GM18511 (cell line): ENCODE measurements at regions not wholly inside any gene's neighbourhood (a gene's known extent, or its start where the extent isn't known, plus 50 kb on each side); places are given as distances from the start of the nearest gene placed in this dataset.
"Not testable (repeated sequence)": the region's sequence is repeated elsewhere in the genome, so short reads cannot be mapped to it uniquely, and the experiment has no call there.

Experiments
- ATAC-seq: cut with Tn5 transposase; IDR thresholded peaks from one replicate; pipeline ENCODE4 v1.9.1; 2021; ENCODE audit warnings: mild to moderate bottlenecking, moderate library complexity; ENCODE audit not compliant: unreplicated experiment

DNA sequence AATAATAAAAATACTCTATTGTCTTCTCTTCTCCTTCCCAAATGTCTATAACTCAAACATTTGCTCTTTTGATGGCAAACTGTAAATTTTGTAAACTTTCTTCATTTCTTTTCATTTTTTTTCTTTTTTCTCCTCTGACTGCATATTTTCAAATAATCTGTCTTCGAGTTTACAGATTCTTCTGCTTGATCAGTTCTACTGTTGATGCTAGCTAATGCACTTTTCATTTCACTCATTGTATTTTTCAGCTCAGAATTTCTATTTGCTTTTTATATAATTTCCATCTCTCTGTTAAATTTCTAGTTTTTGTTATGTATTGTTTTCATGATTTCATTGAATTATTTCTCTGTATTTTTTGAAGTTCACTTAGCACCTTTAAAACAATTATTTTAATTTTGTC is 646.8 kb upstream of the INTU start:
- no peak for ATAC-seq

DNA sequence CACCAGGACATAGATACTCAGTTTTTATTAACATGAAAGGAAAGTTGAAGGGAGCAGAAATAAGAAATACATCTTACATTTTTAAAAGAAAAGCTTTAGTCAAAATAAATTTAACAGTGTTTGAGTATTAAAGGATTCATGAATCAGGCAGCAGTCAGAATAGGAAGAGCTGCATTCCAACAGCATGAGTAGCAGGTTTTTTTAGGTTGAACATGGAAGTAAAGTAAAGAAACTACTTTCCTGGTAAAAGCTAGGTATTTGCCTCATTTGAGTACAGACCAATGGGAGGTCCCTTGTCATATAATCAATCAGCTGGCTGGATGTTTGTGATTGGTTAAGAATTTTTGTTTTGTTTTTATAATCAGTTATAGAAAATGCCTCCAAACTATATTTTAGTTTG is 645.9 kb upstream of the INTU start:
- ATAC-seq = no peak

DNA sequence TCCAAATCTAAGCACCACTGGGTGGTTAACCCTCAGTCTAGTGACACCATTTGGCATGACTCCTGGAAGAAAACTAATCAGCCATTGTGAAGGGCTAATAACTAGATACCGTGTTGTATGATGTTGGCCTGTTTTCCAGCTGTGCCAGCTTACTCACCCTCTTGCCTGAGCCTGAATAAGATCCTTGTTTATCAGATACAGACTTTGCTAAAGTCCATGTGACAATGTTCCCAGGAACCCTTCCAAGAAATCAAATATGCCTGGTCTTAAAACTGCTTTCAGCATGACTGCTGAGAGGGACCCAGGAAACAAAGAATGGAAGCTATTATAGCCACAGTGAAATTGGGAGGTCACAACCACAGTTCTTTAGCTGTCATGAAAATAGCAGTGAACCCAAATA is 640.8 kb upstream of the INTU start:
- no peak for ATAC-seq

DNA sequence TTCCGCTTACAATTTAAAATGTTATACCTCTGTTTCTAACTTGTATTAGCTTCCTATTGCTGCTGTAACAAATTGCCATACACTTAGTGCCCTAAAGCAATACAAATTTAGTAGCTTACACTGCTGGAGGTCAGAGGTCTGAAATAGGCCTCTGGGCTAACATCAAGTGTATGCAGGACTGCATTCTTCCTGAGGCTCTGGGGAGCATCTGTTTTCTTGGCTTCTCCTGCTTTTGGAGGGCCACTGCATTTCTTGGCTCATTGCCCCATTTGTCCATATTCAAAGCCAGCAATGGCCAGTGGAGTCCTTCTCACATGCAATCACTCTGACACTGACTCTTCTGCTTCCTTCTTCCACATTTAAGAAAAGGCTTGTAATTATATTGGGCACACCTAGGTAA is 639.8 kb upstream of the INTU start:
- ATAC-seq = no peak

DNA sequence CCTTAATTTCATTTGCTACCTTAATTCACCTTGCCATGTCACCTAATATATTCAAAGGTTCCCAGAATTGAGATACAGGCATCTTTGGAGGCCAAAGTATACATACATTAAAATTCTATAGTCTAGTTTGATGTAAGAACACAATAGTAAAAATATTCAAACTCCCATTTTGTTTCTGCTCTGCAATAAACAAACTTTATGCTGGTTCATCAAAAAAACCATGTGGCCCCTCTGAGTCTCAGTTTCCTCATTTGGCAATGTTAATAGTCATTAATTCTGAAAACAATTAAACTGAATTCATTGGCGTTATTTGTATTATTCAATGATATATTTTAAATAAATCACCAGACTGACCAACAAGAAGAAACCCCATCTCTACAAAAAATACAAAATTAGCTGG is 639.4 kb upstream of the INTU start:
- no peak for ATAC-seq

DNA sequence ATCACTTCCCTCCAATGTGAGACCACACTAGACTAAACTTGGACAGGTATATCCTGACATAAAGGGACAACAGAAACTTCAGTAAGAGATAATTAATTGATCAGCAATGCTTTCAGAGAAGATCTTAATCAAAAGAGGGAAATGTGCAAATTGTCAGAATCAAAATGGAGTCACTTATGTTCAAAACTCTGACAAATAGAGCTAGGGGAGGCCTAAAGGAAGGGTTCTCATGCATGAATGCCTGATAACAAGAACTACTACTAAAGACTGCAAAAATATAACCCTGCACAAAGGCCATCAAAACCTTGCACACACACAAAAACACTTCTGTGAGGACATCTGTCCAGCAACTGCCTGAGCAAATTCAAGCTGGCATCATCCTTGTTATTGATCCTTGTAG is 637.5 kb upstream of the INTU start:
- no peak for ATAC-seq

DNA sequence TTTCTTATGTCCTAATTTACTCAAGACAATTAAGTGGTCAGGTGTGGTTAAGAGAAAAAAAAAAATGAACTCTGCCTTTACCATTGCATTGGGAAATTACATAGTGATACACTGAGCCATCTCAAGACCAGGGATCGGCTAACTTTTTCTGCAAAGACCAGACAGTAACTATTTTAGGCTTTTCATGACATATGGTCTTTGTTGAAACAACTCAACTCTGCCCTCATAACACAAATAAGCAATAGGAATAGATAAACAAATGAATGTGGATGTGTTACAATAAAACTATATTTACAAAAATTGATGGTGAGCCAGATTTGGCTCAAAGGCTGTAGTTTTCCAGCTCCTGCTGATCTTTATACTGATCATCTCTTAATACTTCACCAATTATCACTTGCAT is 632.6 kb upstream of the INTU start:
- no peak for ATAC-seq

DNA sequence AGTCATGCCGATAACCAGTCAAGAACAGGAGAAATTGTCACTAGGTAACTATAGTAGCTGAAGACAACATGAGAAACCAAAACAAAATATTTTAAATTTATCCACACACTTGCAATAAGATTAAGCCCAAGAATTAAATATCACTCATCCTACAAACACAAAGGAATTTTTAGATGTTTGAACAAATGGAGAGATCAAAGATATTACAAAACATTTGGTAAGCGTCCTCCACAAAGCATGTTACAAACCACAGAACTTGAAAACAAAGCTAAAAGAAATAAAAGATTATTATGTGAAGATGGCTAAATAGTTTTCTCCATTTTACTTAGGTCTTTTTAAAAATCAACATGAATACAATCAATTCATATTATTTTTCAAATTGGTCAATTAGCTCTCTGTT is 631.9 kb upstream of the INTU start:
- no peak for ATAC-seq

DNA sequence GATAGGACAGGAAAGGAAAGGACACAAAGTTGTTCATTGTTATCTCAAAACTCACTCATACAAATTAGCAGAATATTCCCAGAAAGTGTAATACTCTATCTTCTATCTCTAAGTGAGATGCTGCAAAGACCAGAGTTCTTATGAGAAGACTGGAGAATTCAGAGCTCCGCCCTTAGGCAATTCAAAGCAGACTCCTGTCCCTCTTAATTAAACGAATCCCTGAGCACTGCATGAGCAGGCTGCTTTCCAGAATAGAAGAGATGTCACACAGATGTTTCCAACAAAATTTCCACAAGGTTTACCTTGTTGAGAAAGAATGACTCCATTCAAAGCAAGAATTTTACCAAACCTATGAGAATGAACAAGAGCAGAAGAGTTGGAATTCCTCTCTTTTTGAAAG is 630.8 kb upstream of the INTU start:
- ATAC-seq = no peak

DNA sequence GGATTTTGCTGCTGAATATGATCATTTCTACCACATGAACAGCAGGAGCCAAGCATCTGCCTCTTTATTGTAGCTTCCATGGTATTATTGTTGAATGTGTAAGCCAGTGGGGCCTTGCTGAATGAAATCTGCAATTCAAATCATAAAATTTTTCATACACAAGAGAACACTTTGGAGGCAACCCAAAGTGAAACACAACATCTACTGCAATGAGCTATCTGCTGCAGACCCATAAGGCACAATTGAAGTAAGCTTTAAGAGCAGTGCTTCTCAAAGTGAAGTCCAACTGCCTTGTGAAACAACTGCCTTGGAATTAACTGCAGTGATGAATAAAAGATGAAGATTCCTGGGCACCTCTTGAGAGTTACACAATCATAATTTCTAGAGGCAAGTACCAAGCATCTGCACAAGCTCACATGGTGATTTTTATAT is 626.3 kb upstream of the INTU start:
- no peak for ATAC-seq

DNA sequence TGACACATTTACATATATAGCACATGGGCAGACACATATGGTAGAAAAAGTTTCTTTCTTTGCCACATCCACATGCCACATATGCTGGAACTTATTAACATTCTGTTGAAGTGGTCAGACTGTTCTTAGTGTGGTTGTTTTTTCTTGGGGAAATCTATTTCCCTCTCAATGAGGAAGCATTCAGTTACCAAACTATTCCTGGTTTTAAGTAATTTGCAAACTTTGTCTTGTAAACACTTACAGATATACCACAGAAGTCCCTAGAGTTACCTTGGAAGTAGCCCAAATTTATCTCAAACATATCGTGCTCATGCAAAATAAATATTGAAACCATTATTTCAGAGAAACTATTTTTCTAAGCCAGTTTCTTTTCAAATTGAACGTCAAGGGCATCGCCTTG is 625.5 kb upstream of the INTU start:
- ATAC-seq = no peak

DNA sequence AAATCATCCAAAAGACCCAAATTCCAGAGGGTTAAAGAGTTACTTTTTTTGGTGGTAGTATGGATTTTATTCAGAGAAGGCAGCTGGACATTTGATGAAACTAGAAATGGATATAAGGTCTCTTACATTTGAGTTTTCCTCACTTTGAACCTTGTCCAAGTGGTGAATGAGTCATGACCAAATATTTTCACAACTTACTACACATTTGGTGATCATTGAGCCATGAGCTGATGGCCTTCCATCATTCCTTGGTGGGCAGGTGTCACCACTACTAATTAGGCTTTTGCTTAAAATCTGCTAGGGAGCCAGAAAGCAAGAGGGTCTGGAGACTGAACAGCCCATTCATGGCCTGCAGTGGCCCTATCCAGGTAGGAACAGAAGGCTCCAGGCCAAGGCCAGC is 620.2 kb upstream of the INTU start:
- no peak for ATAC-seq

DNA sequence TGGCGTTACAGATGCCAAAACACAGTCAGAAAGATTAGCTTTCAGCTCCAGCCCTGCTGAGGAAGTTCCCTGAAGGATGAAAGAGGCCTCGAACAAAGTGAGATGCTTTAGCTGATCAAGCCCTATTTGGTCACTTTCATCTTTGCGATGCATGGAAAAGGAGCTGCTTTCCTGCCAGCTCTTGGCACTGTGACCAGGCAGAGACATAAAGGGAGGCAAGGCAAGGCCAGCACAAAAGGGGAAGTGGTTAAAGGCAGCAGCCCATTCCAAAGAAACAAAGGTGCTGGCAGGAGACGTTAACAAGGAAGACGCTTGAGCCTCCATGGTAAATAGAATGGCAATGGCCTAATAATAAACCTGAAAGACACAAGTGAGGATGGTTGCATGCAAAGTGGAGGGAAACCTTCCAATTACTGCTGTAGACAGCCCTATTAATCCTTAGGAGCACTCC is 617.1 kb upstream of the INTU start:
- no peak for ATAC-seq

DNA sequence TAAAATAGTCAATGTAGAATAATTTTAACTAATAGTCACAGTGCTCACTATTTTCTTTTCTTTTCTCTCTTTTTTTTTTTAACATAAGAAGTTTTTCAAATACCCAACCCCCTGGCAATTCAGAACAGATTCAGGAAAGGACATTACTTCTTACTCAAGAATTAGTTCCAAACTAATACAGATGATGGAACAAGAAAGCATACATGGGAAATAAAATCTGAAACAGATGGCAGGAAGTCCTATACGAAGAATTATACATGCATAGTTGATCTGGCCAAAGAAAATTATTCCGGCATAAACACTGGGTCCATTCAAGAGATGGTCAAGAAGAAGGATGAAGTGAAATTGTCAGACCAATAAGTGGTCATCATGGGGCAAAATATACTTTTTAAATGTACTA is 614.4 kb upstream of the INTU start:
- no peak for ATAC-seq

DNA sequence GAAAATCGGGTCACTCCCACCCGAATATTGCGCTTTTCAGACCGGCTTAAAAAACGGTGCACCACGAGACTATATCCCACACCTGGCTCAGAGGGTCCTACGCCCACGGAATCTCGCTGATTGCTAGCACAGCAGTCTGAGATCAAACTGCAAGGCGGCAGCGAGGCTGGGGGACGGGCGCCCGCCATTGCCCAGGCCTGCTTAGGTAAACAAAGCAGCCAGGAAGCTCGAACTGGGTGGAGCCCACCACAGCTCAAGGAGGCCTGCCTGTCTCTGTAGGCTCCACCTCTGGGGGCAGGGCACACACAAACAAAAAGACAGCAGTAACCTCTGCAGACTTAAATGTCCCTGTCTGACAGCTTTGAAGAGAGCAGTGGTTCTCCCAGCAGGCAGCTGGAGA is 611.9 kb upstream of the INTU start:
- not testable (repeated sequence) for ATAC-seq

DNA sequence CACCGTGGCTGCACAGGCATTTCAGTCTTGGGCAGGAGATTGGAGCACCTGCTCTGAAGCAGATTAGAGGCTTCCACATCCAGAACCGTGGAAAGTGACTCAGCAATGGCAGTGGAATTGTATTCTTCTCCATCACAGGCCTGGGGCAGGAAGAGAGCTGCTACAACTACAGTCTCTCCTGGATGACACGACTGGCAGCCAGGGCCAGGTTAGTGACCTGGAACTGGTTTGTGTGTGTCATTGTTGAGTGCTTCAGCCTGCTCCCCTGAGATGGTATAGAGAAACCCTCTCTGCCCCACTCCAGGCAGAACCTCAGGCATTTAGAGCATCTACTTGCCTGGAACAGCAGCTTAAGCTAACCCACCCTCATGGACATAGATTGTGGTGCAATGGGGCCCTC is 596.5 kb upstream of the INTU start:
- no peak for ATAC-seq

DNA sequence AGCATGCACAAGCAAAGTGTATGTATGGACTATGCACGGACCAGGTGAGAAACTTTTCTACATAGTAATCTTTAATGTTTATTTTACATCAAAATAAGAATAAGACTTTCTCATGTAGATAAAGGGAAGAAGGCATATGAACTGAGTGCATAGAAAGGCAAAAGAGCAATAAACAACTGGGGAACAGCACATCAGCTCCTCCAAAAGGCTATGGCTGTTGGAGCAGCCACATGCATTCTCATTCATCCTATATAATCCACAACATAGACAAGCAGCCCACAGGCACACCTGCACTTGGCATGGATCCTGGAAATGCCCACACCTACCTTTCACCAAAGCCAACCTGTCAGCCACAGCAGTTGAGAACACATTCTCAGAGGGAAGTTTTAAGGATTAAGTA is 586.9 kb upstream of the INTU start:
- no peak for ATAC-seq

DNA sequence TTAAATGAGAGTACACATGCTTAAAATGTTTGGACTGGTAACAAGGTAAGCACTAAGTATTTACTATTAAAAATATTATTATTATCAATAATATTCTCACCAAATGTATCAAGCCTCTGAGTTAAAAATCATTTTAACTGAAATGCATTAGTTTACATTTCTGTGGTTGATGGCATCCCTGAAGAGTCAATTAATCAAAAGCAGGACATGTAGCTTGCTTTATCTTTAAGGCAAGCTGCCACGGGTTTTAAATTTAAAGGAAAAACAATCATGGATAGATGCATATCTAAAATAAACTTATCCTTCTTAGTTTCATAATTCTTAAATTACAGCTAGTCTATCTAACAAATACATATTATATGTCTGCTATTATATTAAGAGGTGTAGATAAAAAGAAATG is 584.8 kb upstream of the INTU start:
- ATAC-seq = no peak

DNA sequence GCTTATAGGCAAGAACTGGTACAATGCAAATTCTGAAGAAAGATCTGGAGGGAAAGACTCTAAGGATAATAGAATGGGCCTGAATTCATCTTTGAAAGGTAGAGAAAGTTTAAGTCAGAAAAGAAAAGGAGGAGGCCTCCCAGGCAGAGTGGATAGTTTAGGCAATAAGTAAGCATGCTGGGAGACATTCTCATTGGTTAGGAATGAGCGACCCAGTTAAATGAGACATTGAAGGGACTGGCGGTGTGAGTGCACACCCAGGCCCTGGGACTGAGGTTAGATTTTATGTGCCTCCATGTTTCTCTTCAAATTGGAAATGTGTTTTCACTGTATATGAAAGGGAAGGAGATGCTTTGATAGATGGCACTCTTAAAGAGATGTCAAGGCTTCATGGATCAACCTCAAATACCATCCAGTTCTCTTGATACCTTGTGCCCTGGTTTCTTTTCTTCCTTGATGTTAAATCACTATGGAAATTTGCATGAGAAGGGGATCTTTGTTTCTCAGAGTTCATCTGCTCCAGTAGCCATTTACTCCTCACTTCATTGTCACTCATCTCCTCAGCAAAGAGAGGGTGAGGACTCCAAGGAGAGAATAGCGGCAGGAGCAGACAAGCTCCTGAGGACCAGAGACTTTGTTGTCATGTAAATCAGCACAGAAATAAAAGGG is 584.2 kb upstream of the INTU start:
- ATAC-seq = no peak

DNA sequence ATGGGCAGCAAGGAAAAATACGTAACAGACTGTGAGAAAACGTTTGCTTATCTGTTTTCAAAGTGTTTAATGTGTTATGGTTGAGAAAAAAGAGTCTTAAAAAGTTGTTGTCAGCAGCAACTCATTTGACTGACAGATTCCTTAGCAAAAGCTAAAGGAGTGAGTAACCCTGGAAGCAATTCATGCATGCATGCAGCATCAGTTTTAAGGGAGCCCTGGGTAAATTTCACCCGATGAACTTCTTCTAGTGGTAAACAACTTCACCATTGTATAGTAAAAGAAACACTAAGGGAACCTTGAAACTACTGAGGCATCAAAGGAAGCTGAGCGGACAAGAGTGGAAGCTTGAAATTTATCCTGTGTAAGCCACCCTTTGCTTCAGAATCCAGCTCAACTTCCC is 583.2 kb upstream of the INTU start:
- no peak for ATAC-seq

DNA sequence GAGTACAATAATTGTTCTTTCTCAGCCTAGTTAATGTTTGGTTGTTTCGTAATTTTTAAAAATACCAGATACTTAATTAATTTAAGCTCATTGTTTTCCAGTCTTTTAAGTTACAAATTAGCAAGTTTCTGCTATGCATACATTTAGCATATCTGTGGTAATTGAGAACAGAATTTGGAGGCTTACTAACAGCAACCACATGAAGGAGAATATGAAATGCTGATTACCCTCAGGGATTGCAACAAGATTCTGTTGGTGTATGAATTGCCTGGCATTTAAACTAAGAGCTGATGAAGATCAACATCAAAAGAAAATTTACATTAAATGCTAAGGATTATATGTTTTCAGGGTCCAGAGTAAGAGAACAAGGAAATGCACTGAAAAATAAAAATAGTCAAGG is 580.0 kb upstream of the INTU start:
- no peak for ATAC-seq

DNA sequence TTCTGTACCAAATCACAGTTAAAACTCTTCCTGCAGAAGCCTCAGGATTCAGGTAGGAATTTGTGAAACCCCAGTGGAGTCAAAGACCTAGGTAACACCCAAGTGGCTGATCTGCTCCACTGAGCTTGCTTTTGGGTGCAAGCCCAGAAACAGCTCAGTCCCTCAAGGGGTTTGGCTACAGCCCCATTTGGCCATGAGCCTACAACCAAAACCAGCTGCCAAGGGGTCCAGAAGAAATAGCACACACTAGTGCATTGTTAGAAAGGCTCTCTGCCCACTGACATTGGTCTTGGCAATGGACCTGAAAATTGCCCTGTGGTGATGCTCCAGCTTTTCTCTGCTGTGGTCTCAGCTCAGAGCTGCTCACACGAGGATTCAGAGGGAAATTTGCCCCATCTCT is 577.4 kb upstream of the INTU start:
- no peak for ATAC-seq

DNA sequence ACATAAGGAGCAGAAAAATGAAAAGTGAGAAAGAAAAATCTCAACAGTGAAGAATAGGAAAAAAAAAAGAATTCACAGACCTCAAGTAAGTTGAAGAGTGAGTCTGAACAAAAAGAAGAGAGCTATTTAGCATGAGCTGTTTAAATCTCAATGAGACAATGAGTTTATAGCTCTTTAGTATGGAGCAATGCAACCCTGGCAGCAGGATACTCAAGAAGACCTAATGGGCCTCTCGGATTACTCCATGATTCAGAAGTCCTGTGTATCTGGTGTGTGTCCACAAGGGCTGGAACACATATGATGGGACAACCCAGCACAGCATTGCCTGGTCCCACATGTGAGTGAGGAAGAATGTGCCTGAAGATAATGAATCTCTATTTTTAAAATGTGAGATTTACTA is 563.1 kb upstream of the INTU start:
- ATAC-seq = no peak

DNA sequence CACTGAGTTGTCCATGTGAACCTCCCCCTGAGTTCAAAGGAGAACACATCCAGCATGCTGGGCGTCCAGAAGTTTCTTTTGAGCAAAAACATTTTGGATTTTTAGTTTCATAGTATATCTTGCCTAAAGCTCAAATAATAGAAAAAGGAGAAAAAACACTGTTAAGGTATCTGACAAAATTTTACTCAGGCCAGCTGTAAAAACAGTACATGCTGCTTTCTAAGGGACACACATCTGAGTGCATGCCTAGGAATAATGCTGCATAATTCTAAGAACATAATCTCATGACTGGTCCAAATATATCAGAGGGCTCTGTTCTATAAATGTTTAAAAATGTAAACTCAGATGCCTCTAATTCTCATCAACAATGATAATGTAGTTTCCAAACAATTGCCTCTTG is 561.3 kb upstream of the INTU start:
- no peak for ATAC-seq
